ENCODE measurements at regions not wholly inside any gene's neighbourhood (a gene's known extent, or its start where the extent isn't known, plus 50 kb on each side); places are given as distances from the start of the nearest gene placed in this dataset.

- TF ChIP-seq POLR2AphosphoS5 (IDR thresholded peaks at IDR 0.05; ENCODE audit: low read depth, low read length): no peak
- TF ChIP-seq TAF1 (IDR thresholded peaks at IDR 0.05; ENCODE audit: low read depth, low read length): no peak
- no peak for TF ChIP-seq POLR2A (IDR thresholded peaks at IDR 0.05; ENCODE audit: low read depth, low read length)
- no peak for TF ChIP-seq POU2F2 (IDR thresholded peaks at IDR 0.05; ENCODE audit: low read depth, low read length)
These were observed 723.9 kb downstream of the FAT4 start for GRCh38 chr4:126038502-126039144.
